Chondrocyte (in vitro differentiated cells): ENCODE measurements at regions not wholly inside any gene's neighbourhood (a gene's known extent, or its start where the extent isn't known, plus 50 kb on each side); places are given as distances from the start of the nearest gene placed in this dataset.
A peak's percentile ranks its signal among the peaks of the same experiment; 100 is the strongest.

Experiments
- DNase-seq: peaks from one replicate; pipeline ENCODE4 v3.0.0; 2021; ENCODE audit warnings: mixed read lengths, low spot score
- H3K27ac Mint-ChIP-seq: one replicate; pipeline ENCODE4 v1.8.0; 2021; ENCODE audit warnings: mild to moderate bottlenecking, moderate library complexity, mixed read lengths; ENCODE audit not compliant: unreplicated experiment
- H3K27me3 Mint-ChIP-seq: 2 replicates; pipeline ENCODE4 v1.8.0; 2021; ENCODE audit warnings: low read depth, mixed read lengths
- H3K36me3 Mint-ChIP-seq: 2 replicates; pipeline ENCODE4 v1.8.0; 2021; ENCODE audit warnings: low read depth, mixed read lengths
- H3K4me1 Mint-ChIP-seq: 2 replicates; pipeline ENCODE4 v1.8.0; 2021; ENCODE audit warnings: low read depth, mild to moderate bottlenecking, mixed read lengths
- H3K4me3 Mint-ChIP-seq: one replicate; pipeline ENCODE4 v1.8.0; 2021; ENCODE audit warnings: mild to moderate bottlenecking, moderate library complexity, mixed read lengths; ENCODE audit not compliant: unreplicated experiment
- H3K9me3 Mint-ChIP-seq: 2 replicates; pipeline ENCODE4 v1.8.0; 2021; ENCODE audit warnings: low read depth, mixed read lengths
- TF ChIP-seq, protein P1 (sequence below): fragments of 200-600 bp; sonication (generic); IDR thresholded peaks from 2 replicates; pipeline ENCODE4 v1.5.0; 2021; ENCODE audit warnings: antibody characterized with exemption, mild to moderate bottlenecking, moderate library complexity

- H3K4me3 Mint-ChIP-seq = no peak overlapping the region
- no peak for DNase-seq
- no peaks in the 10 kb centered on the region for H3K36me3 Mint-ChIP-seq
- no peaks in the 10 kb centered on the region for H3K9me3 Mint-ChIP-seq
- no peak overlapping the region for H3K27ac Mint-ChIP-seq
- no peaks in the 10 kb centered on the region for H3K27me3 Mint-ChIP-seq
- peaks cover 6% of the 10 kb centered on the region for H3K4me1 Mint-ChIP-seq
- TF ChIP-seq, protein P1, sequence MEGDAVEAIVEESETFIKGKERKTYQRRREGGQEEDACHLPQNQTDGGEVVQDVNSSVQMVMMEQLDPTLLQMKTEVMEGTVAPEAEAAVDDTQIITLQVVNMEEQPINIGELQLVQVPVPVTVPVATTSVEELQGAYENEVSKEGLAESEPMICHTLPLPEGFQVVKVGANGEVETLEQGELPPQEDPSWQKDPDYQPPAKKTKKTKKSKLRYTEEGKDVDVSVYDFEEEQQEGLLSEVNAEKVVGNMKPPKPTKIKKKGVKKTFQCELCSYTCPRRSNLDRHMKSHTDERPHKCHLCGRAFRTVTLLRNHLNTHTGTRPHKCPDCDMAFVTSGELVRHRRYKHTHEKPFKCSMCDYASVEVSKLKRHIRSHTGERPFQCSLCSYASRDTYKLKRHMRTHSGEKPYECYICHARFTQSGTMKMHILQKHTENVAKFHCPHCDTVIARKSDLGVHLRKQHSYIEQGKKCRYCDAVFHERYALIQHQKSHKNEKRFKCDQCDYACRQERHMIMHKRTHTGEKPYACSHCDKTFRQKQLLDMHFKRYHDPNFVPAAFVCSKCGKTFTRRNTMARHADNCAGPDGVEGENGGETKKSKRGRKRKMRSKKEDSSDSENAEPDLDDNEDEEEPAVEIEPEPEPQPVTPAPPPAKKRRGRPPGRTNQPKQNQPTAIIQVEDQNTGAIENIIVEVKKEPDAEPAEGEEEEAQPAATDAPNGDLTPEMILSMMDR = no peak
These were observed 228.8 kb upstream of the TMEM229A start for GRCh38 chr7:124261710-124262109.

DNA sequence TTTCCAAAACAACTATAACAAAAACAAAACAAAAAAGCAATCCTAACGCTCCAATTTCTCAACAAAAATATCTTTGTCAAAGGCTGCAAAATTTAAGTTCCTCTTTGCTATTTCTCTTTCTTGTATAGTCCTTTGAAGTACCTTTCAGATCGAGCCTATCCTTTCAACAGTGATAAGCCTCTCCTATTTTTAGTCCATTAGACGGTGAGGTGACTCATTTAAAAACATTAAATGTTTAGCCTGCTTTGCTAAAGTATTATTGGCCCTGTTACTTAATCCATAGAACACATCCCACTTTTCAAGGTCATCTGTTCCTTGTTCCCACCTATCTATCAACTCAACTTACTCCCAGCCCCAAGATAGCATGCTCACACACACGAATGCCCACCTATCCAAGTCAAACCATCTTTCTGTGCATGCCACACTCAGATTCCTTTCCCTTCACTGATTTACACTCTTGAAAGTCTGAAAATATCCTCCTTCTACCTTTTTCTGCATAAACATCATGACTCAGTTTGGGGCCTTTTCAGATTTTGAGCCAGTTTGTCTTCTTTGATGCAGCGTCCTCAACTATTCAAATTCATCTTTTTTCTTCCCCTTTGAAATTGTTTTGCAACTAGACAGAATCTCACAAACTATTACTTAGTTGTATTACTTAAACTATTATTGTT lies 224.9 kb upstream of the TMEM229A start:
- Mint-ChIP-seq H3K4me1 (peaks cover 6% of the 10 kb centered on the region), H3K9me3 (no peaks in the 10 kb centered on the region), H3K36me3 (peaks cover 2% of the 10 kb centered on the region), H3K27me3 (no peaks in the 10 kb centered on the region), H3K4me3 (no peak overlapping the region), H3K27ac (no peak overlapping the region)
- TF ChIP-seq, protein P1 = no peak
- no peak for DNase-seq

DNA sequence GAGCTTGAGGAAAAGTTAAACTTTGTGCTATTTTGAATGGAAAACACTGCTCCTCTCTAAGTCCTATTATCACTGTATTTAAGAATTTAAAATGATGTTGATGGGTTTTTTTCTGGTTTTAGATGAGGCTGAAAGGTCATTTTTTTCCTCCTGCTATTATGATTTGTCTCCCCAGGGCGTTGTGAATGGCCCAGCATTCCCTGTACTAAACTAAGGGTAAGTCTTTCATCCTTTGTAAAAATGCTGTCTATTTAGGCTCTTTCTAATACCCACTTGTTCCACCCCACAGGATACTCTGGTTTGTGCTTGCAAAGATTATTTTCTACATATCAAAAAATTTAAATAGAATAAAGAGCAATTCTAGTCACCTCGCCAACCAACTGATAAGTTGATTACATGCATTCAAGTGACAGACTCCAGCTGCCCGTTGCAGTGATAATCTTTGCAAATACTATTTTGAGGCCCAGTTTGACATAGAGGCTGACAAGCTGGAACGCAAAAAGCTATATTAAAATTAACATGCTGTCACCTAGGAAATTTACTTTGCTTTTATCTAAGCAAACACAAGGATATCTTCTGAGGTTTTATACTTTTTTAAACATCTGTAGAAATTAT lies 222.3 kb upstream of the TMEM229A start:
- TF ChIP-seq, protein P1 = no peak
- Mint-ChIP-seq H3K27me3 (no peaks in the 10 kb centered on the region), H3K4me3 (no peak overlapping the region), H3K9me3 (no peaks in the 10 kb centered on the region), H3K4me1 (peaks cover 22% of the 10 kb centered on the region), H3K27ac (no peak overlapping the region), H3K36me3 (peaks cover 2% of the 10 kb centered on the region)
- no peak for DNase-seq

- H3K4me1 Mint-ChIP-seq = peaks cover 25% of the 10 kb centered on the region
- H3K27me3 Mint-ChIP-seq = no peaks in the 10 kb centered on the region
- H3K9me3 Mint-ChIP-seq = no peaks in the 10 kb centered on the region
- H3K4me3 Mint-ChIP-seq = no peak overlapping the region
- H3K27ac Mint-ChIP-seq = no peak overlapping the region
- TF ChIP-seq, protein P1 = no peak
- H3K36me3 Mint-ChIP-seq = peaks cover 2% of the 10 kb centered on the region
- no peak for DNase-seq
These were observed 221.5 kb upstream of the TMEM229A start for GRCh38 chr7:124254396-124254795.

DNA sequence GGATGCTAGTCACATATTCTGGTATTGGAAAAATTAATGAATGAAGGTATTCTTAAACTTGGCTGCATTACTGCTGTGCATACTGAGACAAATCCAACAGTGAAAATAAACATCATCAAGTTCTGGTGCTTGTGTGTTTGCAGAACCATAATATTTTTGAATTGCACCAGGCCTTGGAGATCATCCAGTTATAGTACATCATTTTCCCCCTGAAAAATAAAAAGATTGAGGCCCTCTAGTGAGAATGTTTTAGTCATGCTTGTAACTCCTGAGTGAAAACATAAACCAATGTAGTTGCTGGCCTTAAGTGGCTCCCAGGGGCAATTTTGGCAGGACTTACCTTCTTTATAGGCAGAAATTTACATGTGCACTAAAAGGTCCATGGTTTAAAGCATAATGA lies 218.8 kb upstream of the TMEM229A start:
- Mint-ChIP-seq H3K36me3 (peaks cover 2% of the 10 kb centered on the region), H3K4me3 (no peak overlapping the region), H3K9me3 (peaks cover 7% of the 10 kb centered on the region), H3K4me1 (peaks cover 21% of the 10 kb centered on the region), H3K27ac (no peak overlapping the region), H3K27me3 (no peaks in the 10 kb centered on the region)
- TF ChIP-seq, protein P1 = peak; percentile 22
- no peak for DNase-seq
